IMR-90 (cell line): ENCODE measurements at regions not wholly inside any gene's neighbourhood (a gene's known extent, or its start where the extent isn't known, plus 50 kb on each side); places are given as distances from the start of the nearest gene placed in this dataset.
"Not testable (repeated sequence)": the region's sequence is repeated elsewhere in the genome, so short reads cannot be mapped to it uniquely, and the experiment has no call there.

Experiments used
- ATAC-seq: fragments of 200-7000 bp; cut with Tn5 transposase; 2 replicates; pipeline ENCODE4 v1.9.1; 2020; ENCODE audit warnings: low read depth, mild to moderate bottlenecking, moderate library complexity
- BruUV-seq: library from RNA; stranded (reverse); fragments of 400-500 nt; replicated peaks from 2 replicates; lab custom pipeline; 2021; lab: Mats Ljungman, UMichigan
- CTCF ChIA-PET: fragments of 300-600 bp; formaldehyde crosslinking; extraction: SDS; loops from one replicate; lab custom pipeline; 2021; ENCODE audit warnings: antibody characterized with exemption; lab: Yijun Ruan, JAX
- POLR2A ChIA-PET: fragments of 300-600 bp; sonication (Branson Sonifier 250); formaldehyde crosslinking; loops from one replicate; lab custom pipeline; 2022; ENCODE audit warnings: antibody characterized with exemption; ENCODE audit not compliant: unreplicated experiment; lab: Charles Lee
- DNase-seq: peaks from one replicate; pipeline ENCODE4 v3.0.0; 2013
- H2AFZ ChIP-seq: replicated peaks from 2 replicates; pipeline ENCODE3; 2013; ENCODE audit warnings: low read length, mild to moderate bottlenecking; ENCODE audit not compliant: poor library complexity
- H2AK5ac ChIP-seq: 2 replicates; pipeline ENCODE4 v1.6.1; 2013; ENCODE audit warnings: low read depth, low read length, inconsistent platforms
- H2AK9ac ChIP-seq: replicated peaks from 2 replicates; pipeline ENCODE3; 2013; ENCODE audit warnings: mild to moderate bottlenecking, low read depth, low read length, moderate library complexity; ENCODE audit not compliant: poor library complexity
- H2BK120ac ChIP-seq: 2 replicates; pipeline ENCODE4 v1.6.1; 2013; ENCODE audit warnings: low read depth, low read length, inconsistent platforms
- H2BK15ac ChIP-seq: 3 replicates; pipeline ENCODE4 v1.6.1; 2013; ENCODE audit warnings: low read depth, low read length, inconsistent platforms
- H2BK20ac ChIP-seq: 2 replicates; pipeline ENCODE4 v1.6.1; 2013; ENCODE audit warnings: low read depth, mild to moderate bottlenecking, inconsistent platforms, low read length, moderate library complexity
- H2BK5ac ChIP-seq: 2 replicates; pipeline ENCODE4 v1.6.1; 2013; ENCODE audit warnings: mild to moderate bottlenecking, low read depth, low read length, inconsistent platforms; ENCODE audit not compliant: poor library complexity, severe bottlenecking
- H3K14ac ChIP-seq: replicated peaks from 2 replicates; pipeline ENCODE4 v1.6.1; 2013; ENCODE audit warnings: low read depth, low read length, inconsistent platforms
- H3K18ac ChIP-seq: 2 replicates; pipeline ENCODE4 v1.6.1; 2013; ENCODE audit warnings: low read depth, low read length, control low read depth
- H3K23ac ChIP-seq: 2 replicates; pipeline ENCODE4 v1.6.1; 2013; ENCODE audit warnings: low read depth, low read length, inconsistent platforms
- H3K27ac ChIP-seq: 2 replicates; pipeline ENCODE4 v1.5.1; 2013; ENCODE audit warnings: mild to moderate bottlenecking, control low read depth, low read length; ENCODE audit not compliant: insufficient read depth
- H3K27me3 ChIP-seq: 2 replicates; pipeline ENCODE4 v1.6.1; 2013; ENCODE audit warnings: low read length; ENCODE audit not compliant: control insufficient read depth, insufficient read depth
- H3K36me3 ChIP-seq: 2 replicates; pipeline ENCODE4 v1.6.1; 2013; ENCODE audit warnings: low read length, mixed read lengths; ENCODE audit not compliant: control insufficient read depth, insufficient read depth
- H3K4ac ChIP-seq: 2 replicates; pipeline ENCODE4 v1.6.1; 2013; ENCODE audit warnings: low read depth, low read length, inconsistent platforms
- H3K4me1 ChIP-seq: 2 replicates; pipeline ENCODE4 v1.6.1; 2013; ENCODE audit warnings: low read length, mixed read lengths; ENCODE audit not compliant: control insufficient read depth, insufficient read depth
- H3K4me2 ChIP-seq: 2 replicates; pipeline ENCODE4 v1.6.1; 2013; ENCODE audit warnings: low read depth, mild to moderate bottlenecking, control low read depth, low read length, moderate library complexity
- H3K4me3 ChIP-seq: 2 replicates; pipeline ENCODE4 v1.5.1; 2013; ENCODE audit warnings: low read depth, mild to moderate bottlenecking, control low read depth, low read length, moderate library complexity; ENCODE audit not compliant: insufficient read depth
- H3K56ac ChIP-seq: 2 replicates; pipeline ENCODE4 v1.6.1; 2013; ENCODE audit warnings: low read length, inconsistent platforms; ENCODE audit not compliant: insufficient read depth; ENCODE audit errors: extremely low read depth
- H3K79me1 ChIP-seq, 2 experiments: 2 replicates each; pipeline ENCODE4 v1.6.1; 2013; ENCODE audit warnings: low read length in 2 of 2, inconsistent platforms in 1 of 2, low read depth in 1 of 2
- H3K9ac ChIP-seq: 2 replicates; pipeline ENCODE4 v1.6.1; 2013; ENCODE audit warnings: low read depth, low read length, control low read depth
- H3K9me1 ChIP-seq: 2 replicates; pipeline ENCODE4 v1.6.1; 2013; ENCODE audit warnings: low read length, inconsistent platforms; ENCODE audit not compliant: insufficient read depth
- H3K9me3 ChIP-seq: 2 replicates; pipeline ENCODE4 v1.6.1; 2013; ENCODE audit warnings: low read length; ENCODE audit not compliant: control insufficient read depth, insufficient read depth
- H4K20me1 ChIP-seq: 2 replicates; pipeline ENCODE4 v1.6.1; 2013; ENCODE audit warnings: low read length, inconsistent platforms; ENCODE audit not compliant: insufficient read depth
- H4K5ac ChIP-seq: 2 replicates; pipeline ENCODE4 v1.6.1; 2013; ENCODE audit warnings: mild to moderate bottlenecking, low read depth, low read length, control low read depth
- H4K8ac ChIP-seq, 2 experiments: 2 replicates each; pipeline ENCODE4 v1.6.1; 2013; ENCODE audit warnings: low read depth in 2 of 2, low read length in 2 of 2, control low read depth in 1 of 2, inconsistent platforms in 1 of 2
- H4K91ac ChIP-seq: 2 replicates; pipeline ENCODE4 v1.6.1; 2013; ENCODE audit warnings: low read depth, low read length, inconsistent platforms; ENCODE audit not compliant: insufficient read depth
- whole genome bisulfite sequencing, 2 experiments: methylation state at CpG; one replicate each; pipeline versions ENCODE4 v1.1.5 to v1.1.7; 2013; ENCODE audit warnings: missing lambda C conversion rate in 2 of 2; ENCODE audit not compliant: insufficient read length in 1 of 2; ENCODE audit errors: extremely low coverage in 2 of 2; 5-methylcytosine and 5-hydroxymethylcytosine counted together
- dilution Hi-C: fragments of 300-500 bp; cut with HindIII; formaldehyde crosslinking; loops from one replicate; pipeline ENCODE4 v1.14.3; 2018; ENCODE audit warnings: low sequenced_read_pairs; ENCODE audit not compliant: unreplicated experiment
- in situ Hi-C: fragments of 300-500 bp; cut with MboI; formaldehyde crosslinking; loops from 3 replicates; pipeline ENCODE4 v1.14.3; 2019; ENCODE audit warnings: low sequenced_read_pairs, inconsistent platforms, mixed read lengths
- intact Hi-C: fragments of 100-400 bp; cut with micrococcal nuclease; formaldehyde crosslinking; loops from 2 replicates; pipeline ENCODE4 v1.10.0; 2022

GRCh38 chr10:78444741-78445140, 411.1 kb downstream of the RPS24 start:
- H2AK5ac ChIP-seq, ATAC-seq, H3K23ac ChIP-seq, in situ Hi-C loops, H3K27ac ChIP-seq, POLR2A ChIA-PET, H3K14ac ChIP-seq, H2BK5ac ChIP-seq, CTCF ChIA-PET, H4K8ac ChIP-seq, H3K4me3 ChIP-seq, H3K9ac ChIP-seq, H2AFZ ChIP-seq, H3K36me3 ChIP-seq, H3K56ac ChIP-seq, H4K91ac ChIP-seq, dilution Hi-C loops, intact Hi-C loops, H2BK20ac ChIP-seq, H3K79me1 ChIP-seq, H3K4me2 ChIP-seq, H2AK9ac ChIP-seq, H4K20me1 ChIP-seq, BruUV-seq, H3K4me1 ChIP-seq, H3K18ac ChIP-seq, H3K27me3 ChIP-seq, H3K4ac ChIP-seq, H3K9me3 ChIP-seq, H2BK120ac ChIP-seq, H4K5ac ChIP-seq, DNase-seq, H2BK15ac ChIP-seq: not testable (repeated sequence)
- peaks cover 24% of the 10 kb centered on the region for H3K9me1 ChIP-seq
- WGBS, 2 experiments: no CpG with 5 or more reads among the region's 4 CpGs
